Astrocyte of the spinal cord (primary cell): ENCODE measurements at regions not wholly inside any gene's neighbourhood (a gene's known extent, or its start where the extent isn't known, plus 50 kb on each side); places are given as distances from the start of the nearest gene placed in this dataset.
A peak's percentile ranks its signal among the peaks of the same experiment; 100 is the strongest.

Experiments
- DNase-seq: peaks from one replicate; pipeline ENCODE4 v3.0.0; 2011; ENCODE audit warnings: low read depth, low spot score
- H3K4me3 ChIP-seq: 2 replicates; pipeline ENCODE4 v1.5.1; 2011; ENCODE audit warnings: low read depth, mild to moderate bottlenecking, low read length, moderate library complexity
- in situ Hi-C: cut with HindIII; loops from 2 replicates; pipeline ENCODE4 v1.10.0; 2017; ENCODE audit warnings: low sequenced_read_pairs
- TF ChIP-seq, protein P1 (sequence below): IDR thresholded peaks from 2 replicates; pipeline ENCODE4 v1.5.1; 2012; ENCODE audit warnings: low read depth, mild to moderate bottlenecking, low read length, inconsistent platforms

DNA sequence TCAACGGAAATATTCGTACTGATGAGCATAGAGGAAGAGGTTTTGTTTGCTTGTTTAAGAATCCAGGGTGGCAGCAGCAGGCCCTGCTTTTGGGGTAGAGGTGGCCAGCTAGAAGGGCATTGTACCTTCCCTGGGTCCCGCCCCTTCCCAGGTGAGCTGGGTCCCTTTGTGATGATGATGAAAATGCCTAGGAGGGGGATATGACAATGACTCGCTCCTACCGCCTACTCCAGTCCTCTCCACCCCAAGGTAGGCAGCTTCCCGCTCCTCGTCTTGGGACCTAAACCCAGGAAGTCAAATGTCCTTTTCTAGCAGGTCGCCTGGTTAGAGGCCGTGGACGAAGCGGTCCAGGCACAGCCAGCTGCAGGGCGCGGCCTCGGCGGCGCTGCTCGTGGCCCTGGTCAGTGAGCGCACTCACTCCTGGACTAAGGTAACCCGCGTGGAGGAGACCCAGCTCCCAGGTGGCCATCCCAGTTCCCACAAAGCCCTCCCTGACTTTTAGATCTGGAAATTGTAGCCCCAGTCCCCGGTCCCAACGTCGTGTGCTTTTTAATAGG, 141.4 kb downstream of the LSMEM1 start:
- no peak for DNase-seq
- TF ChIP-seq, protein P1, sequence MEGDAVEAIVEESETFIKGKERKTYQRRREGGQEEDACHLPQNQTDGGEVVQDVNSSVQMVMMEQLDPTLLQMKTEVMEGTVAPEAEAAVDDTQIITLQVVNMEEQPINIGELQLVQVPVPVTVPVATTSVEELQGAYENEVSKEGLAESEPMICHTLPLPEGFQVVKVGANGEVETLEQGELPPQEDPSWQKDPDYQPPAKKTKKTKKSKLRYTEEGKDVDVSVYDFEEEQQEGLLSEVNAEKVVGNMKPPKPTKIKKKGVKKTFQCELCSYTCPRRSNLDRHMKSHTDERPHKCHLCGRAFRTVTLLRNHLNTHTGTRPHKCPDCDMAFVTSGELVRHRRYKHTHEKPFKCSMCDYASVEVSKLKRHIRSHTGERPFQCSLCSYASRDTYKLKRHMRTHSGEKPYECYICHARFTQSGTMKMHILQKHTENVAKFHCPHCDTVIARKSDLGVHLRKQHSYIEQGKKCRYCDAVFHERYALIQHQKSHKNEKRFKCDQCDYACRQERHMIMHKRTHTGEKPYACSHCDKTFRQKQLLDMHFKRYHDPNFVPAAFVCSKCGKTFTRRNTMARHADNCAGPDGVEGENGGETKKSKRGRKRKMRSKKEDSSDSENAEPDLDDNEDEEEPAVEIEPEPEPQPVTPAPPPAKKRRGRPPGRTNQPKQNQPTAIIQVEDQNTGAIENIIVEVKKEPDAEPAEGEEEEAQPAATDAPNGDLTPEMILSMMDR: no peak
- H3K4me3 ChIP-seq: no peak overlapping the region
- in situ Hi-C loops: no loop called here

DNA sequence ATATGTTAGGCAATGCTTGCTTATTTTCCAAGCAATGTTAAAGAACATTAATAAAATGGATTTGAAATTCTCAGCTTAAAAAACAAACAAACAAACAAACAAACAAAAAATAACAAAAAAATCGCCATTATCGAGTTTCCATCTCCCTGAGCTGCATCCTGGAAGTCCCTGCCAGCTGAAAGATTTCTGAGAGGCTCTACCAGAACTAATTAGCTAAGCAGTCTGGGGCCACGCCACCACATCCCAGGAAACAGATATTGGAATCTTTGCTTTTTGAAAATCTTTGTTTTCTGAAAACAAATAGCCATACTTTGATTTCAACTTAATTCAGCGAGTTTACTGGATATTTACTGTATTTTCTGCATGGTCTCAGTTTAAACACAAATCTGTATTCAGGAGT, 143.6 kb downstream of the LSMEM1 start:
- TF ChIP-seq, protein P1: no peak
- in situ Hi-C loops: no loop called here
- no peak overlapping the region for H3K4me3 ChIP-seq
- no peak for DNase-seq

GRCh38 chr7:112630565-112630964, 149.8 kb downstream of the LSMEM1 start:
- DNase-seq: peak; percentile 63
- TF ChIP-seq, protein P1: no peak
- no peak overlapping the region for H3K4me3 ChIP-seq
- in situ Hi-C loops: no loop called here

DNA sequence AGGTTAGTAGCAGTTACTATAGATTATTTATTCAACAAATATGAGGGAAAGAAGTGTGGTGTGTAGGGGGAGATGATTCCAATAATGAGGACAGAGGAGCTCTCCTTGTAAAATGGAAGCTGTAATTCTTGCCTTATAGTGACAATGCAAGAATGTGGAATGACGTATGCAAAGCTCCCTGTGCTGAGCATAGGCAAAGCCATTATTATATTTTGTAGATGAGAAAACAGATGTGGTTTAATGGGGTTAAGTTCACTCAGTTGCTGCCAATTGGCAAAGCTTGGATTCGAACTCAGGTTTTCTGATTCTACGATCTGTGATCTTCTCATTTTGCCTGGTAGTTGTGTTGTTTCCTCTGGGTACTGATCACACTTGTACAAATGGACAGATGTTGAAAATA, 153.3 kb downstream of the LSMEM1 start:
- TF ChIP-seq, protein P1: no peak
- H3K4me3 ChIP-seq: no peak overlapping the region
- in situ Hi-C loops: no loop called here
- no peak for DNase-seq

DNA sequence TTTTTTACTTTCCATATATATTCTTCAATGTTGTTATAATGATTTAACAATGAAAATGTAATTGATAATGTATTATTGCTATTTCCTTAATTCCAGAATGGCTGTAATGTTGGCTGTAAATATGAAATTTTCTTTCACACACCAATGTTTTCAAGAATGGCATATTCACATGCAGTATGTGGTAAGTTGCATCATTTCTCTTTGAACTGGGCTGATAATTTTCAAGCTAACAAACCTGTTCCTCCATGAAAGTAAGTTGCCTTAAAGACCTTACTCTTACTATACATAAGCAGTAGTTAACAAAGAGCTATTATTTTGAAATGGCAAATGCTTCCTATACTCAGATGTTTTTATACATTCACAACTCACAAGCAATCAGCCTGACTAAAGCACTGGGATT, 154.5 kb downstream of the TMEM168 start:
- no peak overlapping the region for H3K4me3 ChIP-seq
- in situ Hi-C loops: no loop called here
- TF ChIP-seq, protein P1: no peak
- no peak for DNase-seq

- H3K4me3 ChIP-seq: no peak overlapping the region
- TF ChIP-seq, protein P1: no peak
- no peak for DNase-seq
- in situ Hi-C loops: no loop called here
These were observed 151.4 kb downstream of the TMEM168 start for GRCh38 chr7:112638675-112639400.
